ENCODE measurements at regions not wholly inside any gene's neighbourhood (a gene's known extent, or its start where the extent isn't known, plus 50 kb on each side); places are given as distances from the start of the nearest gene placed in this dataset.

DNA sequence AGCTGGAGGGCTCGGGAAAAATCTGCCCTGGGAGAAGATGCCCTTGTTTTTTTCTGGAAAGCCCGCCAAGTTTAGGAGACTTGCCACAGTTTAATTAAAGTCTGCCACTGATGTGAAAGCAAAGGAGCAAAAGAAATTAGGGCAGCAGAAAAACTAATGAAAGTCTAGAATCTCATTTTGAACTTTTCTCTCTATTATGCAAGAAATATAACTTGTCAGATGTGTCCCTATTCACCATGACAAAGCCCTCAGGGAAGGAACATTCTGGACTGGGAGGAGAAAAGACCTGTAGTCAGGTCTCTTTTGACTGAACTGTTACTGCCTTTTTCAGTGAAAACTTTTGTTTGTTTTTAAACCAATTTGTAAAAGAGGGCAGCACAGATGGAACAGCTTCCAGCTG lies 715.5 kb downstream of the SORCS3 start:
- 66% methylated on average over 2 of the region's 2 CpGs for WGBS

GRCh38 chr10:105354010-105354409 lies 712.9 kb downstream of the SORCS3 start:
- H3K36me3 ChIP-seq = no peaks in the 10 kb centered on the region
- no peak for TF ChIP-seq EP300 (IDR thresholded peaks at IDR 0.05)
- no peak for TF ChIP-seq POLR2AphosphoS5 (IDR thresholded peaks at IDR 0.05)
- H3K4me1 ChIP-seq = no peaks in the 10 kb centered on the region
- no peaks in the 10 kb centered on the region for H3K27me3 ChIP-seq
- no peak overlapping the region for H3K4me3 ChIP-seq
- DNase-seq (ENCODE audit: extremely low spot score) = no peak
- no peak overlapping the region for H3K27ac ChIP-seq (replicated peaks in 1 of 4)
- intact Hi-C loops (cut with DNase I) = no loop called here
- H3K9me3 ChIP-seq = no peaks in the 10 kb centered on the region
- WGBS = 94% methylated on average over 1 of the region's 1 CpG

More for the DNA sequence above, 715.5 kb downstream of the SORCS3 start:
- H3K36me3 ChIP-seq = no peaks in the 10 kb centered on the region
- no peaks in the 10 kb centered on the region for H3K4me1 ChIP-seq
- H3K4me3 ChIP-seq = no peak overlapping the region
- TF ChIP-seq POLR2AphosphoS5 (IDR thresholded peaks at IDR 0.05) = no peak
- TF ChIP-seq, protein P1, sequence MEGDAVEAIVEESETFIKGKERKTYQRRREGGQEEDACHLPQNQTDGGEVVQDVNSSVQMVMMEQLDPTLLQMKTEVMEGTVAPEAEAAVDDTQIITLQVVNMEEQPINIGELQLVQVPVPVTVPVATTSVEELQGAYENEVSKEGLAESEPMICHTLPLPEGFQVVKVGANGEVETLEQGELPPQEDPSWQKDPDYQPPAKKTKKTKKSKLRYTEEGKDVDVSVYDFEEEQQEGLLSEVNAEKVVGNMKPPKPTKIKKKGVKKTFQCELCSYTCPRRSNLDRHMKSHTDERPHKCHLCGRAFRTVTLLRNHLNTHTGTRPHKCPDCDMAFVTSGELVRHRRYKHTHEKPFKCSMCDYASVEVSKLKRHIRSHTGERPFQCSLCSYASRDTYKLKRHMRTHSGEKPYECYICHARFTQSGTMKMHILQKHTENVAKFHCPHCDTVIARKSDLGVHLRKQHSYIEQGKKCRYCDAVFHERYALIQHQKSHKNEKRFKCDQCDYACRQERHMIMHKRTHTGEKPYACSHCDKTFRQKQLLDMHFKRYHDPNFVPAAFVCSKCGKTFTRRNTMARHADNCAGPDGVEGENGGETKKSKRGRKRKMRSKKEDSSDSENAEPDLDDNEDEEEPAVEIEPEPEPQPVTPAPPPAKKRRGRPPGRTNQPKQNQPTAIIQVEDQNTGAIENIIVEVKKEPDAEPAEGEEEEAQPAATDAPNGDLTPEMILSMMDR (IDR thresholded peaks at IDR 0.05) = no peak
- TF ChIP-seq POLR2A (IDR thresholded peaks at IDR 0.05; ENCODE audit: low read depth) = no peak
- no peak for TF ChIP-seq EP300 (IDR thresholded peaks at IDR 0.05)
- H3K27ac ChIP-seq (replicated peaks in 1 of 4) = no peak overlapping the region
- intact Hi-C loops (cut with DNase I) = no loop called here
- no peaks in the 10 kb centered on the region for H3K27me3 ChIP-seq
- DNase-seq (ENCODE audit: extremely low spot score) = no peak
- H3K9me3 ChIP-seq = no peaks in the 10 kb centered on the region

DNA sequence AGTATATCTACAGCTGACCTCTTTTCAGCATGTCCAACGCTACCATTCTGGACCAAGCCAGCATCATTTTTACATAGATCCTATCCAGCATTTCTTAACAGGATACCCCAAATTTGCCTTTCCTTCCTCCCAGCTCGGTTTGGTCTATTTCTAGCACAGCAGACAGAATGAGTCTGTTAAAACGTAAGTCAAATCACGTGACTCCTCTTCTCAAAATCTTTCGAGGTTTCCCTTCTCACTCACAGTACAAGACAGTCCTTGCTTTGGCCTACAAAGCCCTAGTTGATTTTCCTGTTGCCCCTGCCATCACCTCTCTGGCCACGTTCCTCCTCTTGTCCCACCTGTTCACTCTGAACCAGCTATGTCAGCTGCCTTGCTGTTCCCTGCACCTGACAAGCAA lies 711.7 kb downstream of the SORCS3 start:
- H3K27ac ChIP-seq (replicated peaks in 1 of 4) = no peak overlapping the region
- no peak overlapping the region for H3K4me3 ChIP-seq
- no peaks in the 10 kb centered on the region for H3K36me3 ChIP-seq
- DNase-seq (ENCODE audit: extremely low spot score) = no peak
- H3K27me3 ChIP-seq = no peaks in the 10 kb centered on the region
- TF ChIP-seq POLR2AphosphoS5 (IDR thresholded peaks at IDR 0.05) = no peak
- intact Hi-C loops (cut with DNase I) = no loop called here
- H3K9me3 ChIP-seq = no peaks in the 10 kb centered on the region
- WGBS = 96% methylated on average over 6 of the region's 6 CpGs
- H3K4me1 ChIP-seq = no peaks in the 10 kb centered on the region

DNA sequence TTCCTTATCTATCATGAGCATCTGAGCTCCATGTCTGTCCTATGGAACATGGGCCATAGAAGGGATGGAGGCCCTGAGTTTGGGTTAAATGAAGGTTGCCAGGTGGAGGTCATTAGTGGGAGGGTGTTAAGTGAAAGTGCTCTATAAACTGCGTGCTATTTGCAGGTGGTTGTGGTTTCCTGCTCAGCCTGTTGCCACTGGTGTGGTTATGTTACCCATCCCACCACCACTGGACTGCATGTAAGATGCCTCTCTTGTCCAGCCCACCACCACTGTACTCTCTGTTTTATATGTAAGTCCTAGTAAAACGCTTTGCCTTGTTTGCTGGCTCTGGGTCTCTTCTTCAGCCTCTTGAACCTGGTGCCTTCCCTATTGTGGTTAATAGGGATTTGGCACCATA lies 711.2 kb downstream of the SORCS3 start:
- Histone ChIP-seq H3K36me3 (no peaks in the 10 kb centered on the region), H3K9me3 (no peaks in the 10 kb centered on the region), H3K27ac (replicated peaks in 1 of 4) (no peak overlapping the region), H3K27me3 (no peaks in the 10 kb centered on the region), H3K4me1 (no peaks in the 10 kb centered on the region), H3K4me3 (no peak overlapping the region)
- no peak for DNase-seq (ENCODE audit: extremely low spot score)
- no peak for TF ChIP-seq EP300 (IDR thresholded peaks at IDR 0.05)
- TF ChIP-seq POLR2A (IDR thresholded peaks at IDR 0.05; ENCODE audit: low read depth) = no peak
- TF ChIP-seq POLR2AphosphoS5 (IDR thresholded peaks at IDR 0.05) = no peak
- TF ChIP-seq, protein P1 (IDR thresholded peaks at IDR 0.05) = no peak
- intact Hi-C loops (cut with DNase I) = no loop called here
- WGBS = 100% methylated on average over 2 of the region's 2 CpGs

- DNase-seq (ENCODE audit: extremely low spot score) = no peak
These were observed 710.1 kb downstream of the SORCS3 start for GRCh38 chr10:105351187-105351586.

GRCh38 chr10:105347487-105347886 lies 706.4 kb downstream of the SORCS3 start:
- TF ChIP-seq, protein P1 (IDR thresholded peaks at IDR 0.05) = no peak
- WGBS = 90% methylated on average over 2 of the region's 2 CpGs

More at GRCh38 chr10:105351187-105351586, 710.1 kb downstream of the SORCS3 start:
- TF ChIP-seq EP300 (IDR thresholded peaks at IDR 0.05) (no peak), POLR2A (IDR thresholded peaks at IDR 0.05; ENCODE audit: low read depth) (no peak), POLR2AphosphoS5 (IDR thresholded peaks at IDR 0.05) (no peak)
- TF ChIP-seq, protein P1 (IDR thresholded peaks at IDR 0.05) = no peak
- no peak overlapping the region for H3K4me3 ChIP-seq
- H3K36me3 ChIP-seq = no peaks in the 10 kb centered on the region
- H3K4me1 ChIP-seq = no peaks in the 10 kb centered on the region
- WGBS = 95% methylated on average over 2 of the region's 2 CpGs
- intact Hi-C loops (cut with DNase I) = no loop called here
- no peak overlapping the region for H3K27ac ChIP-seq (replicated peaks in 1 of 4)
- no peaks in the 10 kb centered on the region for H3K27me3 ChIP-seq
- H3K9me3 ChIP-seq = no peaks in the 10 kb centered on the region

More at GRCh38 chr10:105347487-105347886, 706.4 kb downstream of the SORCS3 start:
- Histone ChIP-seq H3K27ac (replicated peaks in 1 of 4) (no peak overlapping the region), H3K27me3 (no peaks in the 10 kb centered on the region), H3K4me1 (no peaks in the 10 kb centered on the region), H3K36me3 (no peaks in the 10 kb centered on the region), H3K4me3 (no peak overlapping the region), H3K9me3 (no peaks in the 10 kb centered on the region)
- intact Hi-C loops (cut with DNase I) = no loop called here
- DNase-seq (ENCODE audit: extremely low spot score) = no peak

Measured in esophagus muscularis mucosa (tissue), 4 donors.